ENCODE measurements at regions not wholly inside any gene's neighbourhood (a gene's known extent, or its start where the extent isn't known, plus 50 kb on each side); places are given as distances from the start of the nearest gene placed in this dataset.

DNA sequence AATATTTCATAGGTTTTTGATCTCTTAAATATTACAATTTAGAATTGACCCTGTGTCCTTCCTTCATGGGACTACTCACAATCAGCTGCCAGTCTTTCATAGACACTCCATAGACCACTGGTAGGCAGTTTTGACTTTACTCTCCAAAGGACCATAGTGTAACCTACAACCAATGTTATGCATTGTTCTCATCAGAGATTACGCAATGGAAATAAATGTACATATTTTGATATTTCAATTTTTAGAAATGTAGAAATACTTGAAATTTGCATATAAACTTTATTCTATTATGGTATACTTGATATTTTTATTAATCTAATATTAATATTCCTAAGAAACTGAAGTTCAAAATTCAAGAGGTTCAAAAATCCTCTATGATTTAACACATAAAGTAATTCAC, 446.4 kb upstream of the KCND2 start (continued):
- TF ChIP-seq, protein P1, sequence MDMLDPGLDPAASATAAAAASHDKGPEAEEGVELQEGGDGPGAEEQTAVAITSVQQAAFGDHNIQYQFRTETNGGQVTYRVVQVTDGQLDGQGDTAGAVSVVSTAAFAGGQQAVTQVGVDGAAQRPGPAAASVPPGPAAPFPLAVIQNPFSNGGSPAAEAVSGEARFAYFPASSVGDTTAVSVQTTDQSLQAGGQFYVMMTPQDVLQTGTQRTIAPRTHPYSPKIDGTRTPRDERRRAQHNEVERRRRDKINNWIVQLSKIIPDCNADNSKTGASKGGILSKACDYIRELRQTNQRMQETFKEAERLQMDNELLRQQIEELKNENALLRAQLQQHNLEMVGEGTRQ (IDR thresholded peaks at IDR 0.05) = no peak
- TF ChIP-seq TFCP2L1 (CRISPR knock-in tag; IDR thresholded peaks at IDR 0.05) = no peak
- TF ChIP-seq, protein P2, sequence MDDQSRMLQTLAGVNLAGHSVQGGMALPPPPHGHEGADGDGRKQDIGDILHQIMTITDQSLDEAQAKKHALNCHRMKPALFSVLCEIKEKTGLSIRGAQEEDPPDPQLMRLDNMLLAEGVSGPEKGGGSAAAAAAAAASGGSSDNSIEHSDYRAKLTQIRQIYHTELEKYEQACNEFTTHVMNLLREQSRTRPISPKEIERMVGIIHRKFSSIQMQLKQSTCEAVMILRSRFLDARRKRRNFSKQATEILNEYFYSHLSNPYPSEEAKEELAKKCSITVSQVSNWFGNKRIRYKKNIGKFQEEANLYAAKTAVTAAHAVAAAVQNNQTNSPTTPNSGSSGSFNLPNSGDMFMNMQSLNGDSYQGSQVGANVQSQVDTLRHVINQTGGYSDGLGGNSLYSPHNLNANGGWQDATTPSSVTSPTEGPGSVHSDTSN (IDR thresholded peaks at IDR 0.05) = no peak
- TF ChIP-seq GATA3 (IDR thresholded peaks at IDR 0.05; ENCODE audit: borderline replicate concordance) = no peak
- no peak for TF ChIP-seq NFE2L2 (conservative IDR thresholded peaks at IDR 0.05; ENCODE audit: low read length)
- no peak for TF ChIP-seq ZSCAN20 (CRISPR knock-in tag; IDR thresholded peaks at IDR 0.05)
- no peak for TF ChIP-seq POLR2AphosphoS2 (conservative IDR thresholded peaks at IDR 0.05; ENCODE audit: low read length)

DNA sequence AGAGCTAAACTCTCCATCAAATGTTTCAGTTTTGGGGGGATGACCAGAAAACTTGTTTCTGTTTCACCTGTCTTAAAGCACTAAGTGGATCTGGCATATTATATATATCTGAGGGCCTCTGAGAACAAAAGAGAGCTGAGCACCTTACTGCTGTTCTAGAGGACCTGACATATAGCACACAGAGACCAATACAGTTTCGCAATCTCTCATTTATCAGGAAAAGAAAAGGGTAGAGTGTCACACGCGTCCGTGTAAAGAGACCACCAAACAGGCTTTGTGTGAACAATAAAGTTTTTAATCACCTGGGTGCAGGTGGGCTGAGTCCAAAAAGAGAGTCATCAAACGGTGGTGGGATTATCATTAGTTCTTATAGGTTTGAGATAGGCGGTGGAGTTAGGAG, 434.5 kb upstream of the KCND2 start:
- ChIA-PET POLR2A (no interaction called here), CTCF (no interaction called here)
- DNase-seq (ENCODE audit: low read depth in 1 of 2, low spot score in 1 of 2) (no peak), FAIRE-seq (no peak), ATAC-seq (no peak)
- H3K4me3 ChIP-seq = no peak overlapping the region
- H3K27ac ChIP-seq = no peak overlapping the region
- H3K9me3 ChIP-seq = no peaks in the 10 kb centered on the region
- H3K4me2 ChIP-seq = no peak overlapping the region
- no peaks in the 10 kb centered on the region for H3K4me1 ChIP-seq
- 57% methylated on average over 6 of the region's 6 CpGs for WGBS (ENCODE audit: missing lambda C conversion rate)
- no peak for TF ChIP-seq RNF2 (IDR thresholded peaks at IDR 0.05; ENCODE audit: borderline replicate concordance, low read depth)
- TF ChIP-seq, protein P3, sequence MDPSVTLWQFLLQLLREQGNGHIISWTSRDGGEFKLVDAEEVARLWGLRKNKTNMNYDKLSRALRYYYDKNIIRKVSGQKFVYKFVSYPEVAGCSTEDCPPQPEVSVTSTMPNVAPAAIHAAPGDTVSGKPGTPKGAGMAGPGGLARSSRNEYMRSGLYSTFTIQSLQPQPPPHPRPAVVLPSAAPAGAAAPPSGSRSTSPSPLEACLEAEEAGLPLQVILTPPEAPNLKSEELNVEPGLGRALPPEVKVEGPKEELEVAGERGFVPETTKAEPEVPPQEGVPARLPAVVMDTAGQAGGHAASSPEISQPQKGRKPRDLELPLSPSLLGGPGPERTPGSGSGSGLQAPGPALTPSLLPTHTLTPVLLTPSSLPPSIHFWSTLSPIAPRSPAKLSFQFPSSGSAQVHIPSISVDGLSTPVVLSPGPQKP (IDR thresholded peaks at IDR 0.05; ENCODE audit: low read depth, low read length) = no peak
- TF ChIP-seq, protein P4, sequence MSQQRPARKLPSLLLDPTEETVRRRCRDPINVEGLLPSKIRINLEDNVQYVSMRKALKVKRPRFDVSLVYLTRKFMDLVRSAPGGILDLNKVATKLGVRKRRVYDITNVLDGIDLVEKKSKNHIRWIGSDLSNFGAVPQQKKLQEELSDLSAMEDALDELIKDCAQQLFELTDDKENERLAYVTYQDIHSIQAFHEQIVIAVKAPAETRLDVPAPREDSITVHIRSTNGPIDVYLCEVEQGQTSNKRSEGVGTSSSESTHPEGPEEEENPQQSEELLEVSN (IDR thresholded peaks at IDR 0.05; ENCODE audit: borderline replicate concordance, low read depth) = no peak
- TF ChIP-seq KDM5A (IDR thresholded peaks at IDR 0.05) = no peak
- no peak for TF ChIP-seq GATA3 (IDR thresholded peaks at IDR 0.05; ENCODE audit: borderline replicate concordance)
- no peak for TF ChIP-seq HDAC2 (IDR thresholded peaks at IDR 0.05)
- TF ChIP-seq CHD4 (IDR thresholded peaks at IDR 0.05; ENCODE audit: borderline replicate concordance) = no peak
- no peak for TF ChIP-seq ZFP36 (IDR thresholded peaks at IDR 0.05; ENCODE audit: borderline replicate concordance, partially characterized antibody)
- no peak for TF ChIP-seq BHLHE40 (IDR thresholded peaks at IDR 0.05; ENCODE audit: low read depth, low read length)
- no peak for TF ChIP-seq POLR2AphosphoS2 (conservative IDR thresholded peaks at IDR 0.05; ENCODE audit: low read length)
- no peak for TF ChIP-seq ESRRA (IDR thresholded peaks at IDR 0.05; ENCODE audit: borderline replicate concordance, low read length)
- TF ChIP-seq HEYL (CRISPR knock-in tag; IDR thresholded peaks at IDR 0.05) = no peak

DNA sequence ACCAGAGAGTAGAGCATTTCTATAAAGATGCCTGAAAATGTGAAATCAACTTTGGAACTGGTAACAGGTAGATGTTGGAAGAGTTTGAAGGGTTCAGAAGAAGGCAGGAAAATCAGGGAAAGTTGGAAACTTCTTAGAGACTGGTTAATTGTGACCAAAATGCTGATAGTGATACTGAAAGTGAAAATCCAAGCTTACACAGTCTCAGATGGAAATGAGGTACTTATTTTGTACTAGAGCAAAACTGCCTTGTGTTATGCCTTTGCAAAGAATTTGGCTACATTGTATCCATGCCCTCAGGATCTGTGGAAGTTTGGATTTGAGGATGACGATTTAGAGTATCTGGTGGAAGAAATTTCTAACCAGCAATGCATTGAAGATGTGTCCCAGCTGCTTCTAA, 430.6 kb upstream of the KCND2 start:
- 0% methylated on average over 1 of the region's 1 CpG for WGBS (ENCODE audit: missing lambda C conversion rate)
- H3K9me3 ChIP-seq = no peaks in the 10 kb centered on the region; the same call in 2 of the 3 replicates
- TF ChIP-seq, protein P5, sequence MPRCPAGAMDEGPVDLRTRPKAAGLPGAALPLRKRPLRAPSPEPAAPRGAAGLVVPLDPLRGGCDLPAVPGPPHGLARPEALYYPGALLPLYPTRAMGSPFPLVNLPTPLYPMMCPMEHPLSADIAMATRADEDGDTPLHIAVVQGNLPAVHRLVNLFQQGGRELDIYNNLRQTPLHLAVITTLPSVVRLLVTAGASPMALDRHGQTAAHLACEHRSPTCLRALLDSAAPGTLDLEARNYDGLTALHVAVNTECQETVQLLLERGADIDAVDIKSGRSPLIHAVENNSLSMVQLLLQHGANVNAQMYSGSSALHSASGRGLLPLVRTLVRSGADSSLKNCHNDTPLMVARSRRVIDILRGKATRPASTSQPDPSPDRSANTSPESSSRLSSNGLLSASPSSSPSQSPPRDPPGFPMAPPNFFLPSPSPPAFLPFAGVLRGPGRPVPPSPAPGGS (IDR thresholded peaks at IDR 0.05) = no peak
- TF ChIP-seq RAD21 (conservative IDR thresholded peaks at IDR 0.05 in 1 of 2, IDR thresholded peaks at IDR 0.05 in 1 of 2) (no peak), JUNB (IDR thresholded peaks at IDR 0.05) (no peak), NPAS2 (CRISPR knock-in tag; IDR thresholded peaks at IDR 0.05; ENCODE audit: borderline replicate concordance) (no peak), JUN (IDR thresholded peaks at IDR 0.05) (no peak)
- DNase-seq (ENCODE audit: low read depth in 1 of 2, low spot score in 1 of 2) (no peak), ATAC-seq (no peak), FAIRE-seq (no peak)
- POLR2A ChIA-PET = no interaction called here
- no peak overlapping the region for H3K4me3 ChIP-seq
- H3K4me1 ChIP-seq = no peaks in the 10 kb centered on the region
- CTCF ChIA-PET = no interaction called here
- H3K4me2 ChIP-seq = no peak overlapping the region
- no peak overlapping the region for H3K27ac ChIP-seq
